H1 (cell line): ENCODE measurements at regions not wholly inside any gene's neighbourhood (a gene's known extent, or its start where the extent isn't known, plus 50 kb on each side); places are given as distances from the start of the nearest gene placed in this dataset.

Source experiments
- CTCF ChIA-PET: fragments of 300-600 bp; sonication (Branson Sonifier 250); formaldehyde crosslinking; loops from one replicate; lab custom pipeline; 2021; ENCODE audit not compliant: partially characterized antibody; lab: Charles Lee
- POLR2A ChIA-PET: fragments of 300-600 bp; sonication (Branson Sonifier 250); formaldehyde crosslinking; loops from one replicate; lab custom pipeline; 2021; ENCODE audit warnings: inconsistent platforms; ENCODE audit not compliant: partially characterized antibody; lab: Charles Lee
- DNase-seq, 2 experiments: peaks; one replicate each; pipeline versions ENCODE4 v3.0.0 to v3.0.0-alpha.2; 2010 to 2022; ENCODE audit warnings: low spot score in 2 of 2, low read depth in 1 of 2, mixed read lengths in 1 of 2
- FAIRE-seq: peaks from 2 replicates; lab custom pipeline; 2011; peaks lifted over from hg19 to GRCh38; lab: Jason Lieb, UNC
- H2AFZ ChIP-seq: 2 replicates; pipeline ENCODE4 v1.8.1; 2012; ENCODE audit warnings: low read length, inconsistent platforms
- H2AK5ac ChIP-seq: 2 replicates; pipeline ENCODE4 v1.6.1; 2013; ENCODE audit warnings: low read depth, low read length
- H2BK120ac ChIP-seq: replicated peaks from 2 replicates; pipeline ENCODE3; 2013; ENCODE audit warnings: low read depth, low read length, inconsistent platforms
- H2BK12ac ChIP-seq: 2 replicates; pipeline ENCODE4 v1.6.1; 2013; ENCODE audit warnings: low read depth, low read length
- H2BK15ac ChIP-seq: 2 replicates; pipeline ENCODE4 v1.6.1; 2013; ENCODE audit warnings: low read length
- H2BK20ac ChIP-seq: 2 replicates; pipeline ENCODE4 v1.6.1; 2013; ENCODE audit warnings: low read length
- H2BK5ac ChIP-seq: 2 replicates; pipeline ENCODE4 v1.6.1; 2013; ENCODE audit warnings: low read depth, low read length
- H3K14ac ChIP-seq: 2 replicates; pipeline ENCODE4 v1.6.1; 2013; ENCODE audit warnings: inconsistent platforms; ENCODE audit not compliant: insufficient read length
- H3K18ac ChIP-seq: 2 replicates; pipeline ENCODE4 v1.6.1; 2013; ENCODE audit warnings: low read length; ENCODE audit errors: extremely low read depth
- H3K23ac ChIP-seq: 2 replicates; pipeline ENCODE4 v1.6.1; 2013; ENCODE audit warnings: inconsistent platforms; ENCODE audit not compliant: insufficient read length
- H3K23me2 ChIP-seq: 2 replicates; pipeline ENCODE4 v1.6.1; 2013; ENCODE audit warnings: low read depth, low read length
- H3K27ac ChIP-seq: 2 replicates; pipeline ENCODE4 v1.6.1; 2011; ENCODE audit warnings: low read depth, low read length, inconsistent platforms
- H3K27me3 ChIP-seq, 4 experiments: replicated peaks in 1 of 4; 1 replicate in 1 of 4; 2 replicates in 3 of 4; pipeline versions ENCODE4 v1.6.1 to v1.8.1; 2011 to 2013; ENCODE audit warnings: low read length in 3 of 4, mild to moderate bottlenecking in 3 of 4, inconsistent platforms in 2 of 4, mixed read lengths in 2 of 4, moderate library complexity in 1 of 4; ENCODE audit not compliant: control insufficient read depth in 3 of 4, insufficient read depth in 3 of 4; ENCODE audit errors: extremely low read depth in 1 of 4
- H3K36me3 ChIP-seq, 4 experiments: 2 replicates each; pipeline versions ENCODE4 v1.6.1 to v1.8.1; 2011 to 2013; ENCODE audit warnings: mild to moderate bottlenecking in 4 of 4, low read length in 3 of 4, moderate library complexity in 2 of 4, control low read depth in 1 of 4, inconsistent platforms in 1 of 4; ENCODE audit not compliant: insufficient read depth in 4 of 4, control insufficient read depth in 2 of 4
- H3K4ac ChIP-seq: replicated peaks from 2 replicates; pipeline ENCODE3; 2013; ENCODE audit warnings: low read length, low read depth, mixed read lengths, inconsistent platforms; ENCODE audit not compliant: insufficient read length
- H3K4me1 ChIP-seq, 4 experiments: replicated peaks in 1 of 4; 1 replicate in 1 of 4; 2 replicates in 3 of 4; pipeline versions ENCODE4 v1.6.1 to v1.8.1; 2011 to 2013; ENCODE audit warnings: low read length in 3 of 4, inconsistent platforms in 2 of 4, mixed read lengths in 1 of 4; ENCODE audit not compliant: insufficient read depth in 4 of 4, control insufficient read depth in 3 of 4
- H3K4me2 ChIP-seq, 2 experiments: 2 replicates each; pipeline versions ENCODE4 v1.6.1 to v1.8.1; 2011 to 2013; ENCODE audit warnings: low read depth in 2 of 2, low read length in 2 of 2, control low read depth in 1 of 2, inconsistent platforms in 1 of 2, mild to moderate bottlenecking in 1 of 2; ENCODE audit not compliant: insufficient read depth in 1 of 2
- H3K4me3 ChIP-seq, 4 experiments: fragments of 200-600, 300-600 bp in 1 of 4; sonication (generic), shearing (Covaris generic), sonication (Bioruptor Twin) in 1 of 4; 2 replicates each; pipeline versions ENCODE4 v1.5.1 to v1.8.1; 2011 to 2016; ENCODE audit warnings: low read length in 4 of 4, low read depth in 3 of 4, control low read depth in 2 of 4, inconsistent platforms in 2 of 4, mild to moderate bottlenecking in 2 of 4, mixed read lengths in 1 of 4, moderate library complexity in 1 of 4; ENCODE audit not compliant: insufficient read depth in 2 of 4; ENCODE audit errors: extremely low read depth in 1 of 4
- H3K56ac ChIP-seq: replicated peaks from 2 replicates; pipeline ENCODE3; 2013; ENCODE audit warnings: low read depth, mild to moderate bottlenecking, mixed read lengths, low read length, inconsistent platforms; ENCODE audit not compliant: insufficient read length
- H3K79me1 ChIP-seq: 2 replicates; pipeline ENCODE4 v1.6.1; 2013; ENCODE audit warnings: low read depth, low read length, control low read depth
- H3K79me2 ChIP-seq, 2 experiments: 2 replicates each; pipeline versions ENCODE4 v1.6.1 to v1.8.1; 2012 to 2013; ENCODE audit warnings: low read length in 2 of 2, mild to moderate bottlenecking in 2 of 2, inconsistent platforms in 1 of 2; ENCODE audit not compliant: insufficient read depth in 2 of 2, control insufficient read depth in 1 of 2
- H3K9ac ChIP-seq, 4 experiments: replicated peaks in 1 of 4; 1 replicate in 1 of 4; 2 replicates in 3 of 4; pipeline versions ENCODE4 v1.6.1 to v1.8.1; 2011 to 2013; ENCODE audit warnings: low read depth in 3 of 4, low read length in 3 of 4, control low read depth in 2 of 4, mild to moderate bottlenecking in 2 of 4, moderate library complexity in 2 of 4, inconsistent platforms in 1 of 4; ENCODE audit errors: extremely low read depth in 1 of 4
- H3K9me3 ChIP-seq, 2 experiments: 2 replicates each; pipeline versions ENCODE4 v1.6.1 to v1.8.1; 2012 to 2013; ENCODE audit warnings: mild to moderate bottlenecking in 2 of 2, moderate library complexity in 2 of 2, control low read depth in 1 of 2, inconsistent platforms in 1 of 2, low read depth in 1 of 2, low read length in 1 of 2, mixed read lengths in 1 of 2; ENCODE audit not compliant: insufficient read depth in 2 of 2
- H4K20me1 ChIP-seq, 2 experiments: replicated peaks in 1 of 2; 2 replicates each; pipeline versions ENCODE3 to v1.8.1; 2011 to 2013; ENCODE audit warnings: inconsistent platforms in 2 of 2, low read length in 2 of 2, mild to moderate bottlenecking in 1 of 2; ENCODE audit not compliant: insufficient read depth in 2 of 2, control insufficient read depth in 1 of 2
- H4K5ac ChIP-seq: 2 replicates; pipeline ENCODE4 v1.6.1; 2013; ENCODE audit warnings: low read length, low read depth, mixed read lengths, inconsistent platforms; ENCODE audit not compliant: insufficient read length
- H4K8ac ChIP-seq: 2 replicates; pipeline ENCODE4 v1.8.0; 2013; ENCODE audit warnings: mild to moderate bottlenecking, moderate library complexity, low read length, inconsistent platforms; ENCODE audit not compliant: insufficient read depth; ENCODE audit errors: extremely low read depth
- H4K91ac ChIP-seq: replicated peaks from 2 replicates; pipeline ENCODE3; 2013; ENCODE audit warnings: low read length, mixed read lengths, inconsistent platforms; ENCODE audit not compliant: insufficient read length
- BCL11A ChIP-seq, 2 experiments: IDR thresholded peaks; one replicate each; pipeline ENCODE4 v1.6.1; 2011; ENCODE audit warnings: low read depth in 2 of 2, low read length in 2 of 2, mild to moderate bottlenecking in 2 of 2
- CBX8 ChIP-seq: fragments of 300-800, 300-1000 bp; sonication (generic); IDR thresholded peaks from 2 replicates; pipeline ENCODE4 v1.7.1; 2016; ENCODE audit warnings: low read depth, low read length, borderline replicate concordance
- CREB1 ChIP-seq: IDR thresholded peaks from 2 replicates; pipeline ENCODE4 v1.6.1; 2012; ENCODE audit warnings: inconsistent platforms
- HDAC2 ChIP-seq, 2 experiments: fragments of 300-600 bp in 1 of 2; sonication (generic) in 1 of 2; IDR thresholded peaks; 2 replicates each; pipeline ENCODE4 v1.6.1; 2011 to 2012; ENCODE audit warnings: low read depth in 2 of 2, low read length in 2 of 2, mild to moderate bottlenecking in 2 of 2, moderate library complexity in 2 of 2, borderline replicate concordance in 1 of 2, inconsistent platforms in 1 of 2
- NRF1 ChIP-seq: IDR thresholded peaks from 2 replicates; pipeline ENCODE4 v1.6.1; 2011; ENCODE audit warnings: mild to moderate bottlenecking, low read depth, low read length, improper control_type of control experiment
- POLR2AphosphoS5 ChIP-seq: IDR thresholded peaks from 2 replicates; pipeline ENCODE4 v1.6.1; 2011; ENCODE audit warnings: low read depth, low read length
- RAD21 ChIP-seq, 2 experiments: IDR thresholded peaks in 1 of 2; conservative IDR thresholded peaks in 1 of 2; 2 replicates each; pipeline ENCODE4 v1.6.1; 2011; ENCODE audit warnings: low read depth in 2 of 2, low read length in 2 of 2, improper control_type of control experiment in 1 of 2, inconsistent platforms in 1 of 2, mild to moderate bottlenecking in 1 of 2, moderate library complexity in 1 of 2
- RBBP5 ChIP-seq: IDR thresholded peaks from 2 replicates; pipeline ENCODE4 v1.7.1; 2012; ENCODE audit warnings: low read depth, mild to moderate bottlenecking, inconsistent platforms, low read length, moderate library complexity, borderline replicate concordance
- RFX5 ChIP-seq: IDR thresholded peaks from 2 replicates; pipeline ENCODE4 v1.6.1; 2011; ENCODE audit warnings: low read depth, low read length, improper control_type of control experiment, borderline replicate concordance
- RNF2 ChIP-seq: fragments of 200-900, 300-1000 bp; sonication (generic); IDR thresholded peaks from 2 replicates; pipeline ENCODE4 v1.7.1; 2016; ENCODE audit warnings: borderline replicate concordance, low read depth, mild to moderate bottlenecking, antibody characterized with exemption, low read length; ENCODE audit not compliant: poor library complexity, severe bottlenecking; ENCODE audit errors: missing control alignments
- SIRT6 ChIP-seq: IDR thresholded peaks from one replicate; pipeline ENCODE4 v1.7.1; 2012; ENCODE audit warnings: low read length, inconsistent platforms
- SP4 ChIP-seq: IDR thresholded peaks from 2 replicates; pipeline ENCODE4 v1.6.1; 2012; ENCODE audit warnings: low read length, inconsistent platforms
- TEAD4 ChIP-seq: IDR thresholded peaks from 2 replicates; pipeline ENCODE4 v1.6.1; 2012; ENCODE audit warnings: low read depth, low read length, inconsistent platforms, mixed read lengths
- ZNF274 ChIP-seq: IDR thresholded peaks from 2 replicates; pipeline ENCODE4 v1.7.0; 2012; ENCODE audit warnings: low read length, borderline replicate concordance; ENCODE audit errors: extremely low read depth
- WGBS, 2 experiments: shearing (Covaris generic) in 1 of 2; methylation state at CpG; one replicate each; pipeline versions ENCODE4 v1.1.6 to v1.1.7; 2013 to 2015; ENCODE audit warnings: low lambda C conversion rate in 2 of 2, mixed read lengths in 2 of 2, inconsistent platforms in 1 of 2, low coverage in 1 of 2, missing lambda C conversion rate in 1 of 2; ENCODE audit not compliant: insufficient replicate concordance in 2 of 2, insufficient coverage in 1 of 2, insufficient read length in 1 of 2; ENCODE audit errors: extremely low coverage in 1 of 2, missing lambda C conversion rate in 1 of 2; 5-methylcytosine and 5-hydroxymethylcytosine counted together
- TF ChIP-seq, protein P1 (sequence below): IDR thresholded peaks from 2 replicates; pipeline ENCODE4 v1.6.1; 2012; ENCODE audit warnings: inconsistent platforms

- FAIRE-seq = no peak
- no peak overlapping the region for H2BK15ac ChIP-seq
Observed at GRCh38 chr21:19489930-19490329, 1086.3 kb upstream of the TMPRSS15 start.

More at GRCh38 chr21:19489930-19490329, 1086.3 kb upstream of the TMPRSS15 start:
- H4K8ac ChIP-seq = no peak overlapping the region
- ChIA-PET POLR2A (no interaction called here), CTCF (no interaction called here)
- no peak overlapping the region for H3K27ac ChIP-seq
- no peak for DNase-seq
- WGBS, 2 experiments = 92% methylated on average over 3 of the region's 3 CpGs; no CpG with 5 or more reads in 1 of the 2 experiments
- no peak overlapping the region for H2AFZ ChIP-seq
- H2BK5ac ChIP-seq = no peak overlapping the region
- no peaks in the 10 kb centered on the region for H3K36me3 ChIP-seq
- H2AK5ac ChIP-seq = no peak overlapping the region
- no peak overlapping the region for H3K18ac ChIP-seq
- TF ChIP-seq POLR2AphosphoS5 = no peak
- no peak for TF ChIP-seq TEAD4
- no peak for TF ChIP-seq RNF2
- no peak for TF ChIP-seq SIRT6
- no peak for TF ChIP-seq RBBP5
- TF ChIP-seq BCL11A (IDR thresholded peaks at IDR 0.05; ENCODE audit: low read depth in 2 of 2, low read length in 2 of 2) = no peak
- TF ChIP-seq RFX5 = no peak
- no peak for TF ChIP-seq RAD21 (IDR thresholded peaks at IDR 0.05 in 1 of 2, conservative IDR thresholded peaks at IDR 0.05 in 1 of 2; ENCODE audit: low read depth in 2 of 2, low read length in 2 of 2)
- TF ChIP-seq CBX8 = no peak
- no peak for TF ChIP-seq SP4
- TF ChIP-seq NRF1 = no peak
- no peak for TF ChIP-seq ZNF274
- no peak for TF ChIP-seq CREB1
- TF ChIP-seq, protein P1, sequence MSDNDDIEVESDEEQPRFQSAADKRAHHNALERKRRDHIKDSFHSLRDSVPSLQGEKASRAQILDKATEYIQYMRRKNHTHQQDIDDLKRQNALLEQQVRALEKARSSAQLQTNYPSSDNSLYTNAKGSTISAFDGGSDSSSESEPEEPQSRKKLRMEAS = no peak
- TF ChIP-seq HDAC2 (IDR thresholded peaks at IDR 0.05; ENCODE audit: borderline replicate concordance in 1 of 2, low read depth in 2 of 2, low read length in 2 of 2) = no peak
- H3K23ac ChIP-seq = no peak overlapping the region
- no peak overlapping the region for H3K9ac ChIP-seq
- H2BK20ac ChIP-seq = no peak overlapping the region
- no peak overlapping the region for H4K5ac ChIP-seq
- H3K27me3 ChIP-seq = no peaks in the 10 kb centered on the region
- H3K79me2 ChIP-seq = no peaks in the 10 kb centered on the region
- H4K20me1 ChIP-seq = no peaks in the 10 kb centered on the region
- no peak overlapping the region for H3K14ac ChIP-seq
- no peaks in the 10 kb centered on the region for H3K23me2 ChIP-seq
- H3K4me1 ChIP-seq = no peaks in the 10 kb centered on the region
- H3K9me3 ChIP-seq = peaks cover 0 to 6% of the 10 kb centered on the region in 2 experiments; a peak in 1 of 4 replicates
- no peak overlapping the region for H3K4me2 ChIP-seq
- H3K56ac ChIP-seq = no peak overlapping the region
- H3K4me3 ChIP-seq = no peak overlapping the region
- H2BK12ac ChIP-seq = no peak overlapping the region
- H4K91ac ChIP-seq = no peak overlapping the region
- H3K4ac ChIP-seq = no peak overlapping the region
- H3K79me1 ChIP-seq = no peaks in the 10 kb centered on the region
- H2BK120ac ChIP-seq = no peak overlapping the region
